ENCODE measurements at regions not wholly inside any gene's neighbourhood (a gene's known extent, or its start where the extent isn't known, plus 50 kb on each side); places are given as distances from the start of the nearest gene placed in this dataset.

- Histone ChIP-seq H3K4me1 (no peaks in the 10 kb centered on the region), H3K27ac (no peak overlapping the region), H3K4me3 (no peak overlapping the region), H3K27me3 (no peaks in the 10 kb centered on the region), H3K9me3 (no peaks in the 10 kb centered on the region), H3K36me3 (no peaks in the 10 kb centered on the region)
- DNase-seq: no peak
- TF ChIP-seq, protein P1, sequence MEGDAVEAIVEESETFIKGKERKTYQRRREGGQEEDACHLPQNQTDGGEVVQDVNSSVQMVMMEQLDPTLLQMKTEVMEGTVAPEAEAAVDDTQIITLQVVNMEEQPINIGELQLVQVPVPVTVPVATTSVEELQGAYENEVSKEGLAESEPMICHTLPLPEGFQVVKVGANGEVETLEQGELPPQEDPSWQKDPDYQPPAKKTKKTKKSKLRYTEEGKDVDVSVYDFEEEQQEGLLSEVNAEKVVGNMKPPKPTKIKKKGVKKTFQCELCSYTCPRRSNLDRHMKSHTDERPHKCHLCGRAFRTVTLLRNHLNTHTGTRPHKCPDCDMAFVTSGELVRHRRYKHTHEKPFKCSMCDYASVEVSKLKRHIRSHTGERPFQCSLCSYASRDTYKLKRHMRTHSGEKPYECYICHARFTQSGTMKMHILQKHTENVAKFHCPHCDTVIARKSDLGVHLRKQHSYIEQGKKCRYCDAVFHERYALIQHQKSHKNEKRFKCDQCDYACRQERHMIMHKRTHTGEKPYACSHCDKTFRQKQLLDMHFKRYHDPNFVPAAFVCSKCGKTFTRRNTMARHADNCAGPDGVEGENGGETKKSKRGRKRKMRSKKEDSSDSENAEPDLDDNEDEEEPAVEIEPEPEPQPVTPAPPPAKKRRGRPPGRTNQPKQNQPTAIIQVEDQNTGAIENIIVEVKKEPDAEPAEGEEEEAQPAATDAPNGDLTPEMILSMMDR (IDR thresholded peaks at IDR 0.05): no peak
- TF ChIP-seq POLR2A (IDR thresholded peaks at IDR 0.05): no peak
These were observed 222.2 kb downstream of the PPARGC1A start for GRCh38 chr4:23667659-23668058.

- no peak overlapping the region for H3K27ac ChIP-seq
- H3K27me3 ChIP-seq: no peaks in the 10 kb centered on the region
- H3K36me3 ChIP-seq: no peaks in the 10 kb centered on the region
- H3K4me3 ChIP-seq: no peak overlapping the region
- no peaks in the 10 kb centered on the region for H3K4me1 ChIP-seq
- peaks cover 0 to under 1% (median 0%) of the 10 kb centered on the region in 4 donors for H3K9me3 ChIP-seq
- TF ChIP-seq, protein P1 (IDR thresholded peaks at IDR 0.05): no peak
- TF ChIP-seq POLR2A (IDR thresholded peaks at IDR 0.05): no peak
- no peak for DNase-seq
These were observed 229.0 kb downstream of the PPARGC1A start for GRCh38 chr4:23660865-23661264.

DNA sequence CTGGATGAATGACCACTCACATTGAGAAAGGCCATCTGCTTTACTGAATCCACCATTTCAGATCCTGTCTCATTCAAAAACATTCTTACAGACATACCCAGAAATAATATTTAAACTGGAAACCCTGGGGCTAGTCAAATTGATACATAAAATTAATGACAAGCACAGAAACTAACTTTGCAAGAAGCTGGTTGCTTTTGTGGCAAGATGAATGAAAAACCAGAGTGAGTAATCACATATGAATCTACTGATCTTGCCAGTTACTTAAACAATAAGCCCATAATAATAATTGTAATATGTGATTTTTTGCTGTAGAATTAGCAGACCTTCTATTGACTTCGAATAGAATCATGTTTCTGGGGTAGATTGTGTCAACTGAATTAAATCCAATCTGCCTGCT, 235.1 kb downstream of the PPARGC1A start:
- DNase-seq: no peak
- TF ChIP-seq, protein P1 (IDR thresholded peaks at IDR 0.05): no peak
- no peak for TF ChIP-seq POLR2A (IDR thresholded peaks at IDR 0.05)
- no peaks in the 10 kb centered on the region for H3K27me3 ChIP-seq
- no peaks in the 10 kb centered on the region for H3K4me1 ChIP-seq
- H3K4me3 ChIP-seq: no peak overlapping the region
- H3K27ac ChIP-seq: no peak overlapping the region
- H3K9me3 ChIP-seq: peaks cover 0 to 3% (median 0%) of the 10 kb centered on the region in 4 donors
- no peaks in the 10 kb centered on the region for H3K36me3 ChIP-seq

GRCh38 chr4:23648854-23649596, 240.8 kb downstream of the PPARGC1A start:
- DNase-seq: no peak
- no peaks in the 10 kb centered on the region for H3K9me3 ChIP-seq
- H3K27ac ChIP-seq: no peak overlapping the region
- H3K36me3 ChIP-seq: no peaks in the 10 kb centered on the region
- H3K4me3 ChIP-seq: no peak overlapping the region
- no peaks in the 10 kb centered on the region for H3K27me3 ChIP-seq
- no peaks in the 10 kb centered on the region for H3K4me1 ChIP-seq
- TF ChIP-seq, protein P1 (IDR thresholded peaks at IDR 0.05): no peak
- TF ChIP-seq POLR2A (IDR thresholded peaks at IDR 0.05): no peak

GRCh38 chr4:23635468-23635867, 254.4 kb downstream of the PPARGC1A start:
- no peak overlapping the region for H3K4me3 ChIP-seq
- H3K4me1 ChIP-seq: no peaks in the 10 kb centered on the region
- no peak overlapping the region for H3K27ac ChIP-seq
- H3K36me3 ChIP-seq: no peaks in the 10 kb centered on the region
- no peaks in the 10 kb centered on the region for H3K9me3 ChIP-seq
- H3K27me3 ChIP-seq: no peaks in the 10 kb centered on the region
- no peak for TF ChIP-seq POLR2A (IDR thresholded peaks at IDR 0.05)
- TF ChIP-seq, protein P1 (IDR thresholded peaks at IDR 0.05): no peak
- DNase-seq: no peak
